ACC112 (cell line): ENCODE measurements at regions not wholly inside any gene's neighbourhood (a gene's known extent, or its start where the extent isn't known, plus 50 kb on each side); places are given as distances from the start of the nearest gene placed in this dataset.
A peak's percentile ranks its signal among the peaks of the same experiment; 100 is the strongest.

Experiments
- H2AFZ ChIP-seq: fragments of 200-600 bp; sonication (generic); one replicate; pipeline ENCODE4 v1.6.0; 2017; ENCODE audit warnings: antibody characterized with exemption, low read length; ENCODE audit not compliant: unreplicated experiment
- H3K27ac ChIP-seq: fragments of 200-600 bp; sonication (generic); 2 replicates; pipeline ENCODE4 v1.5.1; 2014; ENCODE audit warnings: low read depth, mild to moderate bottlenecking, antibody characterized with exemption, low read length, moderate library complexity
- H3K27me3 ChIP-seq: fragments of 200-600 bp; sonication (generic); 2 replicates; pipeline ENCODE4 v1.6.1; 2014; ENCODE audit warnings: mild to moderate bottlenecking, antibody characterized with exemption, low read length, moderate library complexity, mixed read lengths; ENCODE audit not compliant: insufficient read depth
- H3K36me3 ChIP-seq: fragments of 200-600 bp; sonication (generic); 2 replicates; pipeline ENCODE4 v1.6.1; 2016; ENCODE audit warnings: mild to moderate bottlenecking, antibody characterized with exemption, low read length, moderate library complexity, mixed read lengths; ENCODE audit not compliant: insufficient read depth
- H3K4me1 ChIP-seq: fragments of 200-600 bp; sonication (generic); one replicate; pipeline ENCODE4 v1.6.1; 2016; ENCODE audit warnings: low read length, mixed read lengths; ENCODE audit not compliant: insufficient read depth, unreplicated experiment, control insufficient read depth
- H3K4me3 ChIP-seq: fragments of 200-600 bp; sonication (generic); 2 replicates; pipeline ENCODE4 v1.5.1; 2014; ENCODE audit warnings: mild to moderate bottlenecking, low read depth, low read length
- H3K79me2 ChIP-seq: fragments of 200-600 bp; sonication (generic); one replicate; pipeline ENCODE4 v1.6.0; 2016; ENCODE audit warnings: low read length; ENCODE audit not compliant: control insufficient read depth, unreplicated experiment, insufficient read depth

DNA sequence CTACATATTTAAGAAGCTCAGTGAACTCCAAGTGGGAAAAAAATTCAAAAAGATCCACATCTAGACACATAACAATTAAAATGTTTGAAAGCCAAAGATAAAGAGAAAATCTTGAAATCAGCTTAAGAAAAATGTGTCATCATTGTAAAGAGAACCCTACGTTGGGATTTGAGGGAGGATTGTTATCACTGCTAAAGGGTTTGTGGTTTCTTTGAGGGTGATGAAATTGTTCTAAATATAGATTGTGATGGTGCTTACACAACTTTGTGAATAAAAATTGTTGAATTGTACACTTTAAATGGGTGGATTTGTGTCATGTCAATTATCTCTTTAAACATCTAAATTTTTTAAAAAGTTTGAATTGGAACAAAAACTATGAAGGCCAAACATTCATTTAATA lies 92.2 kb upstream of the ADAMTS19 start:
- Histone ChIP-seq H3K27ac (peak overlapping the region; percentile 35), H3K27me3 (no peaks in the 10 kb centered on the region), H3K79me2 (no peaks in the 10 kb centered on the region), H3K36me3 (no peaks in the 10 kb centered on the region), H3K4me3 (no peak overlapping the region), H2AFZ (no peak overlapping the region), H3K4me1 (no peaks in the 10 kb centered on the region)

DNA sequence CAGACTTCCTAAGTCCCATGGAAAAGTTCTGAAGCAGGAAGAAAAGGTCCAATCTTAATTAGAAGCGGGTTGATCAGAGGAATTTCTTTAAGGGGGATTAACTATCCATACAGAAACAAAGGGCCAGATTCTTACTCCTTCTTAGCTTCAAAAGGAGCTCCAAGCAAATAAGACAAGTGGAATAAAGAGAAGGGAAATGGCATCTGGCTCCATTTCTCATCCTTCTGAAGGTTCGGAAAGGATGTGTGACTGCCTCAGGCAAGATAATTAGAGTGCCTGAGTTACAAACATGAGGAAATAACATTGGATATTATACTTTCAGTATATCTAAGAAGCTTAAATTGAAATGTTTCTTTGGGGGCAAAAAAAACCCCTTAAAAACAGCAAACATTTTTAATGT lies 88.1 kb upstream of the ADAMTS19 start:
- H3K27ac ChIP-seq: no peak overlapping the region
- H3K4me3 ChIP-seq: no peak overlapping the region
- no peak overlapping the region for H2AFZ ChIP-seq
- no peaks in the 10 kb centered on the region for H3K4me1 ChIP-seq
- H3K36me3 ChIP-seq: no peaks in the 10 kb centered on the region
- no peaks in the 10 kb centered on the region for H3K79me2 ChIP-seq
- no peaks in the 10 kb centered on the region for H3K27me3 ChIP-seq

GRCh38 chr5:129377504-129377903 lies 82.6 kb upstream of the ADAMTS19 start:
- no peaks in the 10 kb centered on the region for H3K79me2 ChIP-seq
- H3K27ac ChIP-seq: no peak overlapping the region

GRCh38 chr5:129378961-129379360 lies 81.1 kb upstream of the ADAMTS19 start:
- no peaks in the 10 kb centered on the region for H3K4me1 ChIP-seq
- H3K27ac ChIP-seq: no peak overlapping the region
- H3K4me3 ChIP-seq: no peak overlapping the region
- H2AFZ ChIP-seq: no peak overlapping the region
- no peaks in the 10 kb centered on the region for H3K79me2 ChIP-seq
- no peaks in the 10 kb centered on the region for H3K36me3 ChIP-seq
- H3K27me3 ChIP-seq: no peaks in the 10 kb centered on the region

More at GRCh38 chr5:129377504-129377903, 82.6 kb upstream of the ADAMTS19 start:
- no peaks in the 10 kb centered on the region for H3K27me3 ChIP-seq
- no peaks in the 10 kb centered on the region for H3K4me1 ChIP-seq
- H2AFZ ChIP-seq: no peak overlapping the region
- H3K36me3 ChIP-seq: no peaks in the 10 kb centered on the region
- H3K4me3 ChIP-seq: no peak overlapping the region

- Histone ChIP-seq H3K36me3 (no peaks in the 10 kb centered on the region), H3K27ac (no peak overlapping the region), H2AFZ (no peak overlapping the region), H3K79me2 (no peaks in the 10 kb centered on the region), H3K4me1 (no peaks in the 10 kb centered on the region), H3K27me3 (no peaks in the 10 kb centered on the region), H3K4me3 (no peak overlapping the region)
Observed at GRCh38 chr5:129379406-129379805, 80.7 kb upstream of the ADAMTS19 start.

DNA sequence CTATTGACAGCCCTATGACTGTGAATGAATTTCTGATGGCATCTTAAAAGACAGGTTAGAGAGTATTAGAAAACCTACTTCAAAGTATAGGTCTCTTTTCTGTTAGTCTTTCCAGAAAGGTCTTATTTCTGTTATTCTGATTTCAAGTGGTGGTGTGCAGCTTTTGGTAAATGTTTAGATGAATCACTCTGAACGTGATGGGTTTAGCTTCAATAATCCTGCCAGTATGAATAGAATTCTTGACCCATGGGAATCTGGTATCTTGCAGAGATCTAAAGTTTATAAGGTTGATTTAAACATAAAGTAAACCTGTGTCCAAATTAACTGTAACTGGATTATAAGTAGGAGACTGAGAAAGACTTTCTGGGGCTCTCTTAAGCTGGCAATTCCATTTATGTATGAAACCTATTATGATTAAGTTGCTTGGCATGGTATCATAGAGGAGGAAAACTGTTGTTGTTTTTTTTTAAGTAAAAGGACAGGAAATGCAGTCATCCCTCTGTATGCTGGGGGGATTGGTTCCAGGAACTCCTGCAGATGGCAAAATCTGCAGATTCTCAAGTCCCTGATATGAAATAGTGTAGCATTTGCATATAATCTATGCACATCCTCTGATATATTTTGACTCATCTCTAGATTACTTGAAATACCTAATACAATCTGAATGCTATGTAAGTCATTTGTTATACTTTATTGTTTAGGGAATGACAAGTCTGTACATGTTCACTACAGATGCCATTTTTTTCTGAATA lies 77.0 kb upstream of the ADAMTS19 start:
- no peaks in the 10 kb centered on the region for H3K36me3 ChIP-seq
- H3K27ac ChIP-seq: no peak overlapping the region
- H3K79me2 ChIP-seq: no peaks in the 10 kb centered on the region
- no peak overlapping the region for H3K4me3 ChIP-seq
- H3K4me1 ChIP-seq: no peaks in the 10 kb centered on the region
- H2AFZ ChIP-seq: no peak overlapping the region
- no peaks in the 10 kb centered on the region for H3K27me3 ChIP-seq

DNA sequence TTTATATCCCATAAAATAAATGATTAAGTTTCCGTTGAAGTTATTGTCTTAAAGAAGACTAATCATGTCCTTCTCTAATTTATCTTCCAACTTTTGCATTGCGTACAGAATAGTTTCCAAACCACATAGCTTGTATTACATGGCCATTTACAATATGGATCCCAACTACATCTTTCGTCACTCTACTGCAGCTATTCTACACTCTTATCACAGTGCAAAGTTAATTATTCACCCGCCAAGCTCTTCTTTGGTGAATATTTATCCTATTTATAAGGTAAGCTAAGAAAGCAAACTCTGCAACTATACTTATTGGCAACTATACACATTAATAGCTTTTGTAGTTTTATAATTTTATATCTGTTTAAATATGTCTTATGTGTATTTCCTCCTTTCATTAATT lies 75.9 kb upstream of the ADAMTS19 start:
- Histone ChIP-seq H3K36me3 (no peaks in the 10 kb centered on the region), H3K27ac (no peak overlapping the region), H3K79me2 (no peaks in the 10 kb centered on the region), H2AFZ (no peak overlapping the region), H3K27me3 (no peaks in the 10 kb centered on the region), H3K4me3 (no peak overlapping the region), H3K4me1 (no peaks in the 10 kb centered on the region)

DNA sequence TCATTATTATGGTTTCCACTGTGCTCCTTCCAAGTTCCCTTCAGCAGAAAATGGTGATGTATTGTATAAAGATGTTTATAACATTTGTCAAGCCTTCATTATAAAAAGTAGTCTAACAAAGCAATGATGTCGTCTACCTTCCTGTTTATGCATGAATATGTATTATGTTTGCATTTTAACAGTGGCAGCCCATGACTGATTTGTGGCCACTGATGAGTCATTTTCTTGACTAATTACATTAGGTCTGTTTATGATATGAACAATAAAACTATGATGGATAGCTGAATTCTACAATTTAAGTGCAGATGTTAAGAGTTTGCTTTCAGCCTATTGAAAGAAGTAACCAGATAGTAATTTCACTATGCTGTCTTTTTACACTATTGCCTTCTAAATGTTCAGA lies 75.4 kb upstream of the ADAMTS19 start:
- no peaks in the 10 kb centered on the region for H3K4me1 ChIP-seq
- H3K4me3 ChIP-seq: no peak overlapping the region
- H3K27ac ChIP-seq: no peak overlapping the region
- no peak overlapping the region for H2AFZ ChIP-seq
- H3K79me2 ChIP-seq: no peaks in the 10 kb centered on the region
- H3K36me3 ChIP-seq: no peaks in the 10 kb centered on the region
- H3K27me3 ChIP-seq: no peaks in the 10 kb centered on the region

DNA sequence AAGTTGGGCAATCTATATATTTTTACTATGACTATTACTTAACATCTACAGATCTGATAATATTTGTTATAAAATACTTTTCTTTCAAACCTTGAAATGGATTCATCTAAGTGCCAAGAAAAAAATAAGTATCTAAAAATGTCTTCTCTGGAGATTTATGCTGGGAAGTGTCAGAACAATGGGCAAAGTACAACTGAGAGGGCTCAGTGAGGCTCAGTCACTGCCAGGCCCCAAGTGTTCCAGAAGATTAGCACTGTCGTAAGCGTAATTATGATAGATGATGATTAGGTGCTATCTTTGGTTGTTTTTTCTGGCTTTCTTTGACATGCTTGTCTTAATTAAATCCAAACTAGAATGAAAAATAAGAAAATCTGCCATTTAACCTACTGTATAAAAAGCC lies 72.2 kb upstream of the ADAMTS19 start:
- Histone ChIP-seq H3K36me3 (no peaks in the 10 kb centered on the region), H3K4me3 (no peak overlapping the region), H3K79me2 (no peaks in the 10 kb centered on the region), H3K27ac (no peak overlapping the region), H3K4me1 (no peaks in the 10 kb centered on the region), H3K27me3 (no peaks in the 10 kb centered on the region), H2AFZ (no peak overlapping the region)

DNA sequence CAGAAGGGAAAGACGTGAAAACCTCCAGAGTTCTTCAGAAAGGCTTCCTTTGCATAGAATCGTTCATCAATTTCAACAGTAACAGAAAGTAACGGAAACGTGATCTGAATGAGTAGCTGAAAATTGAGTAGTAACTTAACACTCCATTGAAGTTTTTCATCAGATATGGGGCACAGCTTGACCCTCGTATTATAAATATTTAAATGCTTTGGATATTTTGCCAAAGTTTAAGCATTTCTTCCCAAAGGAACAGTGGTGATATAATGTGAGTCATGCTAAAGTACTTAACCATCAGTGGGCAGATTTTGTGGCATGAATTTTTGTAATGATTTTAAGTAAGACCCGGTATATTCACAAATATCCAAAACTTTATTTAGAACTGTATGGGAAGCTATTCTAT lies 67.4 kb upstream of the ADAMTS19 start:
- no peaks in the 10 kb centered on the region for H3K27me3 ChIP-seq
- H3K79me2 ChIP-seq: no peaks in the 10 kb centered on the region
- H3K36me3 ChIP-seq: no peaks in the 10 kb centered on the region
- no peak overlapping the region for H2AFZ ChIP-seq
- H3K27ac ChIP-seq: no peak overlapping the region
- no peaks in the 10 kb centered on the region for H3K4me1 ChIP-seq
- H3K4me3 ChIP-seq: no peak overlapping the region

- Histone ChIP-seq H3K79me2 (no peaks in the 10 kb centered on the region), H3K27ac (no peak overlapping the region), H3K36me3 (no peaks in the 10 kb centered on the region), H2AFZ (no peak overlapping the region), H3K4me1 (no peaks in the 10 kb centered on the region), H3K4me3 (no peak overlapping the region), H3K27me3 (no peaks in the 10 kb centered on the region)
Observed at GRCh38 chr5:129395247-129395646, 64.9 kb upstream of the ADAMTS19 start.
